Astrocyte of the cerebellum (primary cell): ENCODE measurements at regions not wholly inside any gene's neighbourhood (a gene's known extent, or its start where the extent isn't known, plus 50 kb on each side); places are given as distances from the start of the nearest gene placed in this dataset.
A peak's percentile ranks its signal among the peaks of the same experiment; 100 is the strongest.

Source experiments
- DNase-seq: peaks from one replicate; pipeline ENCODE4 v3.0.0-alpha.2; 2011; ENCODE audit warnings: low read depth
- H3K4me3 ChIP-seq: 2 replicates; pipeline ENCODE4 v1.5.1; 2011; ENCODE audit warnings: mild to moderate bottlenecking, low read depth, low read length, moderate library complexity
- in situ Hi-C: cut with HindIII; loops from 2 replicates; pipeline ENCODE4 v1.10.0; 2017; ENCODE audit warnings: low sequenced_read_pairs
- TF ChIP-seq, protein P1 (sequence below): IDR thresholded peaks from 2 replicates; pipeline ENCODE4 v1.5.1; 2012; ENCODE audit warnings: low read length, low read depth, moderate library complexity, mild to moderate bottlenecking; ENCODE audit errors: missing control alignments

DNA sequence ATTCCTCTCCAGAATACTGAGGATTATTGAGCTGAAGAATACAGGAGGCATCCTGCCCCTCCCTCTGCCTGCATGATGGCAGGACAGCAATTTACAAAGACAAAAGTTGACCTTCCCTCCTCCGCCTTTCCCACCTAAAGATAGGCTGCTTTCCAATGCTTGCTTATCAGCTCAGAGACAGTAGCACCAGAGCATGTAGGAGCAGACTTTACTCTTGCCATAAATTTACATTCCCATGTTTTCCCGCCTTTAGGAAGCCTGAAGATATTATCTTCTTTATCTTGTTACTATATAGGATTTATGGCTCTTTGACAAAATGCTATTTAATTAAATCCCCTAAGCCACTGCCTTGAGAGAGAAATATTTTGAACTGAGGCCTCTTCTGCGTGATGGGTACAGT is 135.6 kb upstream of the HNMT start:
- TF ChIP-seq, protein P1, sequence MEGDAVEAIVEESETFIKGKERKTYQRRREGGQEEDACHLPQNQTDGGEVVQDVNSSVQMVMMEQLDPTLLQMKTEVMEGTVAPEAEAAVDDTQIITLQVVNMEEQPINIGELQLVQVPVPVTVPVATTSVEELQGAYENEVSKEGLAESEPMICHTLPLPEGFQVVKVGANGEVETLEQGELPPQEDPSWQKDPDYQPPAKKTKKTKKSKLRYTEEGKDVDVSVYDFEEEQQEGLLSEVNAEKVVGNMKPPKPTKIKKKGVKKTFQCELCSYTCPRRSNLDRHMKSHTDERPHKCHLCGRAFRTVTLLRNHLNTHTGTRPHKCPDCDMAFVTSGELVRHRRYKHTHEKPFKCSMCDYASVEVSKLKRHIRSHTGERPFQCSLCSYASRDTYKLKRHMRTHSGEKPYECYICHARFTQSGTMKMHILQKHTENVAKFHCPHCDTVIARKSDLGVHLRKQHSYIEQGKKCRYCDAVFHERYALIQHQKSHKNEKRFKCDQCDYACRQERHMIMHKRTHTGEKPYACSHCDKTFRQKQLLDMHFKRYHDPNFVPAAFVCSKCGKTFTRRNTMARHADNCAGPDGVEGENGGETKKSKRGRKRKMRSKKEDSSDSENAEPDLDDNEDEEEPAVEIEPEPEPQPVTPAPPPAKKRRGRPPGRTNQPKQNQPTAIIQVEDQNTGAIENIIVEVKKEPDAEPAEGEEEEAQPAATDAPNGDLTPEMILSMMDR = no peak
- DNase-seq = no peak
- in situ Hi-C loops = no loop called here
- no peak overlapping the region for H3K4me3 ChIP-seq

DNA sequence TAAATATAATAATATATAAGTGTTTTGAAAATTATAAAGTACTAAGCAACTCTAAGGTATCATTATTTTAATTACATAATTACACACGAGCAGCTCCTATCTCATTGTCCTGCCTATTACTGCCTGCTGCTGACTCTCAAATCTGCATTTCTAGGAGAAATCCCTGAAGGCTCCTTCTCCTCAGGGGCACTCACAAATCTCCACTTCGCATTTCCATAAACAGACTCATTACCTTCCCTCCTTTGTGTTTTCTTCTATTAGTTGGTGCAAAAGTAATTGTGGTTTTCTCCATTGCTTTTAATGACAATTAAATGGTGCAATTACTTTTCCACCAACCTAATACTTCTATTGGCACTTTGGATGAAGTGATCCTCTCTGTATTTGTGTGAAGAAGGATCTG is 135.0 kb upstream of the HNMT start:
- in situ Hi-C loops = no loop called here
- no peak overlapping the region for H3K4me3 ChIP-seq
- DNase-seq = no peak
- TF ChIP-seq, protein P1 = no peak

DNA sequence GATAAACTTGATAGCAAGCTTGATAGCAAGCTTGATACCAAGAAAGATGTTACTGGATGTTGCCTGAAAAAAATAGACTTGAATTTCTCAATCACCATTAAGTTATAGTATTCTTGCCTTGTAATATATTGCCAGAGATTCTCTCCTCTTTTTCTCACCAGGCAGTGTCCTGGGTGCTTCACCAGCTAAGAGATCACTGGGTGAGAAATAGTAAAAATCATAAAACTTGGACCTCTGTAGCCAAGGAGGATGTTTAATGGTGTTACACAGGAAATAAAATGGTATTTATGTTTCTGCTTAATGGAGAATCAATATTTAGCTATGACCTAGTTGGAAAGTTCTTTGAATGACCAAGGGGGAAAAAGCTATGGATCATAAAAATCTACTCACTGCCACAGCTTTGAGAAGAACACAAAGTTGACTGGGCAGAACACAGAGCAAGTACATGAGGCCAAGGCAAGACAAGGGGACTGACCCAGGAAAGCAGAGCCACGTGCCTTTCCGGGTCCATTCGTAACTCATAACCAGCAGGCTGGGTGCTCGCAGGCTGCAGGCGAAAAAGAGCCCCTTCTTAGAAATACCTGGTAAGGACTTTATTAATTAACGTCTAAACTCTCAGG is 129.4 kb upstream of the HNMT start:
- no peak for DNase-seq
- no peak overlapping the region for H3K4me3 ChIP-seq
- TF ChIP-seq, protein P1 = no peak
- in situ Hi-C loops = no loop called here

DNA sequence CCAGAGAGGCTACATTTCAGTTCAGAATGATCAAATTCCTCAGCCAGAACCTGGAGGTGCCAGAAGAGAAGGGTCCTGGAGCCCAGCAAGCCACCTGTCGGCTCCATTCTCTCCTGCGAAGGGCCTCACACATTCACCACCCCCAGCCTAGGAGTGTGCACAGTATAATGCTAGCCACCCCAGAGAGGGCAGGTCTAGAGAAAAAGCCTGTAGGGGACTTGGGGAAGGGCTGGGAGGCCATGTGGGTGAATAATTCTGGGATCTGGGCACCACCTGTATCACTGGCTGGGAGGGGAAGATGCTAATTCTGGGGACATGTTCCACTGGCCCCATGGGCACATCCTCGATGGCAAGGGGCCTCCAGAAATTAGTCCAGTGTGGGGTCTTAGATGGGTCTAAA is 127.6 kb upstream of the HNMT start:
- TF ChIP-seq, protein P1 = no peak
- in situ Hi-C loops = no loop called here
- no peak for DNase-seq
- H3K4me3 ChIP-seq = no peak overlapping the region

DNA sequence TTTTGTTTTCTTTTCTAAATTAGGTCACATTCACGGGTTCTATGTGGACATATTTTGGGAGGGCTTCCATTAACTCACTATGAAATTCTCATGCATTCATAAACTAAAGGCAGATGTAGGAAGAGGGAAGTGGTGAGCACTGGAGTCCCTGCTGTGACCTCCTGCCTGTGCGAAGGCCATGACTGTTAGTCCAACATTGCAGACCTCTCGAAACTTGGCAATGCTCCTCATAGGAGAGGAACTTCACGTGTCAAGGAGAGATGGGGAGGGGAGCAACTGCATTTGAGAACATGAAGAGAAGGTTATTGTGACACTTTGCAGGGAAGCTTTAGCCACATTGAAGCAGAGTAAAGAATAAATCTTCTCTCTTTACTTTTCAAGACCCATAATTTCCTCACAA is 126.4 kb upstream of the HNMT start:
- H3K4me3 ChIP-seq = no peak overlapping the region
- in situ Hi-C loops = no loop called here
- peak; percentile 18 for DNase-seq
- TF ChIP-seq, protein P1 = no peak

DNA sequence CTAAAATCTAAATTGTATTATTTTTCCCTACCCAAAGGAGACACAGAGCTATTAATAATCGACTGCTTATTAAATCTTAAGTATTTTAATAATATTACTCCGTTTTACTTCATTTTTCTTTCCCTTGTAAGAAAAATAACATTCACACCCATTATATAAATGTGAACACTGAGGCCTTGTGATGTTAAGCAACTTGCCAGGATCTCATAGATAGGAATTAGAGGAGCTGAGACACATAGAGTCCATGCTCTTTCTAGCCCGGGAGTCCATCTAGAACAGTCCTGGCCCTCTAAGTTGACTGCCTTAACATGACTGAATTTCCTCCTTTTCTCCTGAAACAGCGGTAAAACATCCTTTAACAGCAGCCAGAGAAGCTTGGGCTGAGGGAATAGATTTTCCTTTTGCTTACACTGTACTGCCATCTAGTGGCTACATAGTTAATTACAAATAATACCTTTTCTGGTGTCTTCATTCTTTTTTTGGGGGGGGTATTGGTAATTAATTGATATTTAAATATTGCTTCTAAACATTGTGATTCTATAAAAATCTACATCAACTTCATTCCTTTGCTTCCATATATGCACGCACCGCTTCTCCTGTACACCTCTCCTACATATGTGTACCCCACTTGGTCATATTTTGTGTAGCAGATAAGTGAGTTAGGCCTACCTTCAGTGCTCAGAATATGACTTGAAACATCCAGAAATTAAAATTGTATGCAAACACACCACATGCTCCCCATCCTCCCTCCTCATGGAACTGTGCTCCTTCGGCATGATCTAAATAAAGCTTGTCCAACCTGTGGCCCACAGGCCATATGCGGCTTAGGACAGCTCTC is 125.8 kb upstream of the HNMT start:
- DNase-seq = peak; percentile 43
- no peak overlapping the region for H3K4me3 ChIP-seq
- in situ Hi-C loops = no loop called here
- TF ChIP-seq, protein P1 = peak; percentile 48
